ENCODE measurements at regions not wholly inside any gene's neighbourhood (a gene's known extent, or its start where the extent isn't known, plus 50 kb on each side); places are given as distances from the start of the nearest gene placed in this dataset.

DNA sequence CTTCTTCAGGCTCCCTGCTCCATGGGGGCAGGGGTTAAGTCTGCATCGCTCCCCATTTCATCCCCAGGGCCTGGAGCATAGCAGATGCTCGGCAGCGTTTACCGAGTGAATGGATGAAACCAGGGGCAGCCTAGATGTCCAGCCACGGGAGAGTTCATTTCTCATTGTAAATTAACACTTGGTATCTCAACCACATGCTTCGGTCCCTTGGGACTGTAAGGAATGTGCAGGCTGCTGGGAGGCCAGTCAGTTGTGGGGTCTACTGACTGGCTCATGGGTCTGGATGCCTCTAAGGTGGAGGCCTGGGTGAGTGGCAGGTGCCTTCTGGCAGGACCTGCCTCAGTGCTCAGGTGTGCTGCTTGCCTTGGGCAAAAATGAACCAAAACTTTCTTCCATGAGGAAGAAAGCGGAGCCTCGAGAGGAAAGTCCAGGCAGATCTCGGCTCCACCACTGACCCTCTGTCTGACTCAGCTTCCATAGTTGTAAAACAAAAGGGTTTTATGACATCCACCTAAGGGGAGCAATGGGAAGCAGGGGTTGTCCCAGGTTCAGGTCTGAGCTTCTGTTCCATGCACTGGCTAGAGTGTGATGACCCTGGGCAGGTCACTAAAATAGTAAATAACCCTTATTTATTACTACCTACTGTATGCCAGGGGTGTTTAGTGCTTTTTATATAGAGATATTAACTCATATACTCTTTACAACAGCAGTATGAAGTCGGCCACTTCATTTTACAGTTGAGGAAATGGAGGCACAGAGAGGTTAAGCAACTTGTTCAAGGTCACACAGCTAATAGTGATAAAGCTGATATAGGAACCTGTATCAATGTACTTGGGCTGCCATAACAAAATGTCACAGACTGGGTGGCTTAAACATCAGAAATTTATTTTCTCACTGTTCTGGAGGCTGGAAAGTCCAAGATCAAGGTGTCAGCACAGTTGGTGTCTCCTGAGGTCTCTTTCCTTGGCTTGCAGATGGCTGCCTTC is 144.3 kb upstream of the STX18 start:
- TF ChIP-seq, protein P1, sequence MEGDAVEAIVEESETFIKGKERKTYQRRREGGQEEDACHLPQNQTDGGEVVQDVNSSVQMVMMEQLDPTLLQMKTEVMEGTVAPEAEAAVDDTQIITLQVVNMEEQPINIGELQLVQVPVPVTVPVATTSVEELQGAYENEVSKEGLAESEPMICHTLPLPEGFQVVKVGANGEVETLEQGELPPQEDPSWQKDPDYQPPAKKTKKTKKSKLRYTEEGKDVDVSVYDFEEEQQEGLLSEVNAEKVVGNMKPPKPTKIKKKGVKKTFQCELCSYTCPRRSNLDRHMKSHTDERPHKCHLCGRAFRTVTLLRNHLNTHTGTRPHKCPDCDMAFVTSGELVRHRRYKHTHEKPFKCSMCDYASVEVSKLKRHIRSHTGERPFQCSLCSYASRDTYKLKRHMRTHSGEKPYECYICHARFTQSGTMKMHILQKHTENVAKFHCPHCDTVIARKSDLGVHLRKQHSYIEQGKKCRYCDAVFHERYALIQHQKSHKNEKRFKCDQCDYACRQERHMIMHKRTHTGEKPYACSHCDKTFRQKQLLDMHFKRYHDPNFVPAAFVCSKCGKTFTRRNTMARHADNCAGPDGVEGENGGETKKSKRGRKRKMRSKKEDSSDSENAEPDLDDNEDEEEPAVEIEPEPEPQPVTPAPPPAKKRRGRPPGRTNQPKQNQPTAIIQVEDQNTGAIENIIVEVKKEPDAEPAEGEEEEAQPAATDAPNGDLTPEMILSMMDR (IDR thresholded peaks at IDR 0.05; ENCODE audit: low read depth, low read length) = no peak
- no peak for DNase-seq (ENCODE audit: low read depth, low spot score)
- no peak overlapping the region for H3K4me3 ChIP-seq (ENCODE audit: low read depth, low read length)
- in situ Hi-C loops (cut with HindIII; ENCODE audit: low sequenced_read_pairs) = no loop called here

DNA sequence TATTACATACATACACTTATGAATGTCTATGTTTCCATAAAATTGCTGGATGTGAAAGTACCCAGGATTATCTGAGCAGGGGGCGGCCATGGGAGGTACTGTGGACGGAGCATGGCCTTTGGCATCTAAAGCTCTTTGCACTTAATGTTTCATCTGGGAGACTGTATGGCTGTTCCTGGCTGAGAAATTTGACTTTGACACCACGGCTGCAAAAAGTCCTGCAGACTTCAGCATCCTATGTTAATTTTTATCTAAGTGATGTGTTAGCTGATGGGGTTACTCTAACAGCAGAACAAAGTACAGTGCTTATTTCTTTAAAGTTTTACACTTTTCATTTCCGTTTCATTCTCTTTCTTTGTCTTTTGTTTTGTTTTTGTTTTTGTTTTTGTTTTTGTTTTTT is 139.8 kb upstream of the STX18 start:
- no peak overlapping the region for H3K4me3 ChIP-seq (ENCODE audit: low read depth, low read length)
- in situ Hi-C loops (cut with HindIII; ENCODE audit: low sequenced_read_pairs) = no loop called here
- TF ChIP-seq, protein P1 (IDR thresholded peaks at IDR 0.05; ENCODE audit: low read depth, low read length) = no peak
- no peak for DNase-seq (ENCODE audit: low read depth, low spot score)

DNA sequence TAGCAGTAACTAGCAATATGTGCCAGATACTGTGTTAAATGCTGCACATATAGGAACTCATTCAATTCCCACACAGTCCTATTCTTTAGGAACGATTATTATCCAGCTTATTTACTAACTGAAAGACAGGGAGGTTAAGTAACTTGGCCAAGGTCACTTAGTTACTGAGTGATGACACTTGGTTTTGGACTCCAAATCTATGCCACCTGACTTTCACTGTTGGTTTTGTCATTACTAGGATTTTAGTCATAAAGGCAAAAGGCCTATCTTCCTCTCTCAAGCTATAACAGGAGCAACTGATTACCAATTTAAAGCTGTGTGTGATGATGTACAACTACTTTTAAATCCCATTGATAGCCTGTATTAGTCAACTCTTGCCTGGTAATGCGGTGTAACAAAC is 138.9 kb upstream of the STX18 start:
- no peak overlapping the region for H3K4me3 ChIP-seq (ENCODE audit: low read depth, low read length)
- in situ Hi-C loops (cut with HindIII; ENCODE audit: low sequenced_read_pairs) = no loop called here
- TF ChIP-seq, protein P1 (IDR thresholded peaks at IDR 0.05; ENCODE audit: low read depth, low read length) = no peak
- DNase-seq (ENCODE audit: low read depth, low spot score) = no peak

DNA sequence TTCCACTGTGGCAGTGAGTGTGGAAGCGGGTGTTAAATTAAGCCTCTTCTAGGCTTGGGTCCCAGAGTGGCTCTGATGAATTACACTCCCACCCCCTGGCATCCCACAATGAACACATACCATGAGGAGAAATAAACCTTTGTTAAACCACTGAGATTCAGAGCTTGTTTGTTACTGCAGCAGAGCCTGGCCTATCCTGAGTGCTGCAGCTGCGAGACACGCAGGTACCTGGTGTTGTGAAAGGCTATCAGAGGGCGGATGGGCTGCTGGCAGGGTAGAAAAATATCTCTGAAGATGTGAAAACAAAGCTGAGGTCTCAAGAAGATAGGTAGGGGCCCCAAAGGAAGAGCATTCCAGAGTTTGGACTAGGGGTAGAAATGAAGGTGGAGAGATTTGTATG is 138.4 kb upstream of the STX18 start:
- TF ChIP-seq, protein P1 (IDR thresholded peaks at IDR 0.05; ENCODE audit: low read depth, low read length) = no peak
- H3K4me3 ChIP-seq (ENCODE audit: low read depth, low read length) = no peak overlapping the region
- in situ Hi-C loops (cut with HindIII; ENCODE audit: low sequenced_read_pairs) = no loop called here
- no peak for DNase-seq (ENCODE audit: low read depth, low spot score)

DNA sequence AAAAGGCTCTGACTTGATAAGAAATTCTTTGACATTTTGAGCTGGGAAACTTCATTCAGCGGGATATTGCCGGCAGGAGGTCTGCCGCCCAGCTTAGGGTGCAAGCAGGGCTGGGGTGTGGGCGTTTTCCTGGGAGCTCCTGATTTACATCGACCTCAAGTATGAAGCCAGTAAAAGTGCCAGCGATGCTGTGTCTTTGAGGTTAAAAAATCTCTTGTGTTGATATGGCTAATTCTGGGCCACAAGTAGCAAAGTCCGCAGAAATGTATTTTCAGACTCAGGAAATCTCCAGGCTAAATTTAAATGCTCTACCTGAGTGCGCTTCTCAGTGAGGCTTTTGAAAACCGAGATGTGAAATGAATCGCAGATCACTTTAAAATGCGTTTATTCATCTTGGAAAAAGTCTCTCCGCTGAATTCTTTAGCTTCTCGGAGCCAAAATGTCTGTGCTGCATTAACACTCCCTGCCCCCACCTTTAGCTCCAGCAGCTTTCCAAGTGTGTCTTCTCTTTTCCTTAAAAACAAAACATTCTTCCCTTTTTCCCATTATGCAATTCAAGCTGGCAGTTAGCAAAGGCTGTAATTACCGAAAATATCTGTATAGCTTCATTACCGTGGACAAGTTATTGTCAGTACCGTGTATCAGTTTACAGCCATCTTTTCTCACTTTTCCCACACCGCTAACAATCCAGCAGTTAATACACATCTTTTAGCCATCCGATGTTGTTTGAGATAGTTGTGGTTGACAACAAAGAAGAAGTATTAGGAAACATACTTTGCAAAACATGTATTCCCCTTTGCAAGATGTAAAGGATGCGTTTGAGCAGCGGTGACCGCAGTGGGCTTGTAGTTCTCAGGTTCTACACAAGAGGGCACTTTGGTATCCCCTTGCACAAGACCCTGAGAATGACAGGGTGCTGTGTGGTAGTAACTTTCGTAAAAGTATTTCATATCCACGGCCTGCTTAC is 136.0 kb upstream of the STX18 start:
- peak overlapping the region; percentile 3 for H3K4me3 ChIP-seq (ENCODE audit: low read depth, low read length)
- in situ Hi-C loops (cut with HindIII; ENCODE audit: low sequenced_read_pairs) = no loop called here
- TF ChIP-seq, protein P1 (IDR thresholded peaks at IDR 0.05; ENCODE audit: low read depth, low read length) = peak; percentile 79
- DNase-seq (ENCODE audit: low read depth, low spot score) = peak; percentile 63

DNA sequence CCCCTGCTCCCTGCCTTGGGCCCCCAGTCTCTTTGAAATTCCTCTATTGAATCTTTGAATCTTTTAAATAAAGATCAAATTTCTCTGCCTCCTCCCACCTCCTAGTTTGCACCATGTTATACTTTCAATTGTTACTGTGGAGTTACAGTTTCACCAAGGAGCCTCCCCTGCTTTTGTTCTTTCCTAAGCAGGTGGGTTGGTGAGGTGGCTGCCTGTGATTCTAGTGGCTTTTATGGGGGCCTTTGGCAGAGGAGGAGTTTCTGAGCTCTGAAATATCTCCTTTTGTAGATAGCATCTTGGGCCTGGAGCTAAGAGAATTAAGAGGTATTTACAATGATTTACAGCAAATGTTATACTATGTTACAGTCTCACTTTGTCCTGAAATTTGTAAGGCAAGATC is 133.8 kb upstream of the STX18 start:
- no peak for DNase-seq (ENCODE audit: low read depth, low spot score)
- TF ChIP-seq, protein P1 (IDR thresholded peaks at IDR 0.05; ENCODE audit: low read depth, low read length) = no peak
- no peak overlapping the region for H3K4me3 ChIP-seq (ENCODE audit: low read depth, low read length)
- in situ Hi-C loops (cut with HindIII; ENCODE audit: low sequenced_read_pairs) = no loop called here

Measured in astrocyte of the spinal cord (primary cell).